A549 (cell line): ENCODE measurements at regions not wholly inside any gene's neighbourhood (a gene's known extent, or its start where the extent isn't known, plus 50 kb on each side); places are given as distances from the start of the nearest gene placed in this dataset.

ENCODE experiments used
- ATAC-seq, 2 experiments: fragments of 200-7000 bp in 1 of 2; fragments of >200 bp in 1 of 2; cut with Nextera tagmentation in 1 of 2; cut with Tn5 transposase in 1 of 2; 3 replicates each; pipeline versions ENCODE4 v1.8.0 to v1.9.1; 2018 to 2020; ENCODE audit warnings: mild to moderate bottlenecking in 1 of 2, moderate library complexity in 1 of 2
- CTCF ChIA-PET: fragments of 300-600 bp; sonication (Branson Sonifier 250); formaldehyde crosslinking; extraction: SDS; loops from one replicate; lab custom pipeline; 2021; ENCODE audit warnings: antibody characterized with exemption, inconsistent platforms; lab: Yijun Ruan, JAX
- POLR2A ChIA-PET: fragments of 350-600 bp; formaldehyde crosslinking; extraction: SDS; loops from one replicate; lab custom pipeline; 2021; ENCODE audit warnings: antibody characterized with exemption, inconsistent platforms; lab: Yijun Ruan, JAX
- DNase-seq, 2 experiments: peaks; one replicate each; pipeline versions ENCODE4 v3.0.0 to v3.0.0-alpha.2; 2011 to 2016; ENCODE audit warnings: low read depth in 1 of 2, low spot score in 1 of 2
- FAIRE-seq: peaks from 2 replicates; lab custom pipeline; 2011; peaks lifted over from hg19 to GRCh38; lab: Jason Lieb, UNC
- H3K27ac ChIP-seq, 2 experiments: fragments of >200 bp; sonication (Bioruptor Twin); formaldehyde crosslinking; 3 replicates each; pipeline ENCODE4 v1.5.1; 2016 to 2017
- H3K4me1 ChIP-seq: fragments of >200 bp; sonication (Bioruptor Twin); formaldehyde crosslinking; 3 replicates; pipeline ENCODE4 v1.6.1; 2016
- H3K4me2 ChIP-seq: fragments of >200 bp; sonication (Bioruptor Twin); formaldehyde crosslinking; 3 replicates; pipeline ENCODE4 v1.6.1; 2016
- H3K4me3 ChIP-seq: fragments of >200 bp; sonication (Bioruptor Twin); formaldehyde crosslinking; 3 replicates; pipeline ENCODE4 v1.5.1; 2016
- H3K9me3 ChIP-seq: fragments of >200 bp; sonication (Bioruptor Twin); formaldehyde crosslinking; 3 replicates; pipeline ENCODE4 v1.6.1; 2016
- BHLHE40 ChIP-seq: IDR thresholded peaks from 2 replicates; pipeline ENCODE4 v1.6.1; 2012; ENCODE audit warnings: low read depth, low read length, inconsistent platforms
- CEBPB ChIP-seq, 2 experiments: fragments of >200 bp in 1 of 2; sonication (Bioruptor Twin) in 1 of 2; formaldehyde crosslinking in 1 of 2; IDR thresholded peaks; 2 replicates each; pipeline ENCODE4 v1.6.1; 2012 to 2016
- CHD2 ChIP-seq: fragments of 150-350 bp; IDR thresholded peaks from 2 replicates; pipeline ENCODE4 v1.6.1; 2014; ENCODE audit warnings: low read length; ENCODE audit not compliant: partially characterized antibody
- ESRRA ChIP-seq: fragments of 150-350 bp; IDR thresholded peaks from 2 replicates; pipeline ENCODE4 v1.6.1; 2014; ENCODE audit warnings: mild to moderate bottlenecking, low read length, borderline replicate concordance
- FOSB ChIP-seq: fragments of 250-450 bp; sonication (Bioruptor Pico); IDR thresholded peaks from 2 replicates; pipeline ENCODE4 v1.5.0; 2020; ENCODE audit warnings: mild to moderate bottlenecking, moderate library complexity
- FOXS1 ChIP-seq: fragments of 250-450 bp; sonication (Bioruptor Pico); IDR thresholded peaks from 2 replicates; pipeline ENCODE4 v1.5.0; 2020; ENCODE audit warnings: mild to moderate bottlenecking, moderate library complexity
- HEYL ChIP-seq: fragments of 250-450 bp; sonication (Bioruptor Pico); IDR thresholded peaks from 2 replicates; pipeline ENCODE4 v1.8.0; 2021; ENCODE audit warnings: mild to moderate bottlenecking, moderate library complexity
- HOXA7 ChIP-seq: fragments of 250-450 bp; sonication (Bioruptor Pico); IDR thresholded peaks from 2 replicates; pipeline ENCODE4 v1.5.0; 2020; ENCODE audit warnings: mild to moderate bottlenecking, moderate library complexity
- HOXB13 ChIP-seq: fragments of 250-450 bp; sonication (Bioruptor Pico); IDR thresholded peaks from 2 replicates; pipeline ENCODE4 v1.5.0; 2020; ENCODE audit warnings: low read depth, mild to moderate bottlenecking, moderate library complexity
- HOXB5 ChIP-seq: fragments of 250-450 bp; sonication (Bioruptor Pico); IDR thresholded peaks from 2 replicates; pipeline ENCODE4 v1.5.0; 2020; ENCODE audit warnings: mild to moderate bottlenecking, moderate library complexity
- JUN ChIP-seq, 2 experiments: fragments of >200 bp; sonication (Bioruptor Twin); formaldehyde crosslinking; IDR thresholded peaks; 2 replicates in 1 of 2; 3 replicates in 1 of 2; pipeline ENCODE4 v1.6.1; 2016 to 2017
- KDM1A ChIP-seq: fragments of 200-600 bp; sonication (generic); IDR thresholded peaks from 2 replicates; pipeline ENCODE4 v1.6.1; 2016; ENCODE audit warnings: low read depth, mild to moderate bottlenecking
- POLR2A ChIP-seq: IDR thresholded peaks from 2 replicates; pipeline ENCODE4 v1.6.1; 2012; ENCODE audit warnings: mild to moderate bottlenecking, low read length
- POLR2AphosphoS2 ChIP-seq: conservative IDR thresholded peaks from 2 replicates; pipeline ENCODE4 v1.6.1; 2012; ENCODE audit warnings: low read length, improper control_type of control experiment, inconsistent platforms
- RCOR1 ChIP-seq: fragments of 150-350 bp; IDR thresholded peaks from 2 replicates; pipeline ENCODE4 v1.6.1; 2014; ENCODE audit warnings: antibody characterized with exemption, low read length, low read depth
- REST ChIP-seq: fragments of 200-600 bp; sonication (generic); IDR thresholded peaks from 2 replicates; pipeline ENCODE4 v1.6.1; 2016; ENCODE audit warnings: antibody characterized with exemption, mild to moderate bottlenecking, moderate library complexity
- RNF2 ChIP-seq: fragments of 200-600 bp; sonication (generic); IDR thresholded peaks from 2 replicates; pipeline ENCODE4 v1.6.1; 2016; ENCODE audit warnings: low read depth, mild to moderate bottlenecking, antibody characterized with exemption, moderate library complexity, borderline replicate concordance
- SMC3 ChIP-seq: fragments of >200 bp; sonication (Bioruptor Twin); formaldehyde crosslinking; IDR thresholded peaks from 3 replicates; pipeline ENCODE4 v1.6.1; 2018; ENCODE audit warnings: inconsistent platforms
- TP53 ChIP-seq: fragments of 250-450 bp; sonication (Bioruptor Pico); IDR thresholded peaks from 2 replicates; pipeline ENCODE4 v1.5.0; 2021; ENCODE audit warnings: mild to moderate bottlenecking, moderate library complexity
- USF2 ChIP-seq: fragments of 450-650 bp; IDR thresholded peaks from 2 replicates; pipeline ENCODE4 v1.6.1; 2014; ENCODE audit warnings: antibody characterized with exemption
- ZC3H11A ChIP-seq: fragments of 450-650 bp; IDR thresholded peaks from 2 replicates; pipeline ENCODE4 v1.6.1; 2014; ENCODE audit warnings: antibody characterized with exemption, mild to moderate bottlenecking
- WGBS: methylation state at CpG from one replicate; pipeline ENCODE4 v1.1.6; 2017; ENCODE audit errors: missing lambda C conversion rate; 5-methylcytosine and 5-hydroxymethylcytosine counted together
- TF ChIP-seq, protein P1 (sequence below): fragments of 250-450 bp; sonication (Bioruptor Pico); IDR thresholded peaks from 2 replicates; pipeline ENCODE4 v1.5.0; 2020; ENCODE audit warnings: low read depth, mild to moderate bottlenecking, moderate library complexity

DNA sequence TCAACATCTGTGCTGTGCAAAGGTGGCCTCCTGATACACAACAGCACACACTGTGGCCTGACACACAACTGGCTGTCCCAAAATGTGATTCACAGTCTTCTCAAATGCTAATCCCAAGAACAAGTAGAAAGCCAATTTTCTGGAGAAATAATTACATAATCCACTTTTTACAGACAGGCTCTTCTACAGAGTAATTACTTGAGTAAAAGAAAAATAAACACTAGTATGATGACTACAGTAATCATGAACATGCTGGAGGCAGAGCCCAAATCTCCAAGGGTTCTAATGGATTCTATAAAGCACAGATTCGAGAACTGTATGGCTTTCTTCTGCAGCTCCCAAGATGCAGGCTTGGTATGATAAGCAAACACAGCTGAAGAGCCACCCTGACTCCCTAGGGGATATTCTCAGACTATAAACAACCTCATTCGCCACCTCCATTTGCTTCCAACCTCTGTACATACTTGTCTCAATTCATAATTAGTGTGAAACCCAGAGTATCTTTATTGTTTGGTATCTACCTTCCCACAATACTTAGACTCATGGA, 81.9 kb downstream of the SIPA1L2 start:
- CTCF ChIA-PET = no interaction called here
- H3K4me3 ChIP-seq = no peak overlapping the region
- 87% methylated on average over 2 of the region's 2 CpGs for WGBS
- H3K4me1 ChIP-seq = no peaks in the 10 kb centered on the region
- FAIRE-seq (no peak), DNase-seq (no peak), ATAC-seq (no peak)
- H3K4me2 ChIP-seq = no peak overlapping the region
- H3K9me3 ChIP-seq = no peaks in the 10 kb centered on the region
- H3K27ac ChIP-seq = no peak overlapping the region
- TF ChIP-seq HEYL (CRISPR knock-in tag) (no peak), POLR2A (no peak), TP53 (CRISPR knock-in tag) (no peak), HOXA7 (CRISPR knock-in tag) (no peak), JUN (IDR thresholded peaks at IDR 0.05) (no peak), ZC3H11A (no peak), FOSB (CRISPR knock-in tag) (no peak), ESRRA (no peak), REST (no peak)
- POLR2A ChIA-PET = no interaction called here

DNA sequence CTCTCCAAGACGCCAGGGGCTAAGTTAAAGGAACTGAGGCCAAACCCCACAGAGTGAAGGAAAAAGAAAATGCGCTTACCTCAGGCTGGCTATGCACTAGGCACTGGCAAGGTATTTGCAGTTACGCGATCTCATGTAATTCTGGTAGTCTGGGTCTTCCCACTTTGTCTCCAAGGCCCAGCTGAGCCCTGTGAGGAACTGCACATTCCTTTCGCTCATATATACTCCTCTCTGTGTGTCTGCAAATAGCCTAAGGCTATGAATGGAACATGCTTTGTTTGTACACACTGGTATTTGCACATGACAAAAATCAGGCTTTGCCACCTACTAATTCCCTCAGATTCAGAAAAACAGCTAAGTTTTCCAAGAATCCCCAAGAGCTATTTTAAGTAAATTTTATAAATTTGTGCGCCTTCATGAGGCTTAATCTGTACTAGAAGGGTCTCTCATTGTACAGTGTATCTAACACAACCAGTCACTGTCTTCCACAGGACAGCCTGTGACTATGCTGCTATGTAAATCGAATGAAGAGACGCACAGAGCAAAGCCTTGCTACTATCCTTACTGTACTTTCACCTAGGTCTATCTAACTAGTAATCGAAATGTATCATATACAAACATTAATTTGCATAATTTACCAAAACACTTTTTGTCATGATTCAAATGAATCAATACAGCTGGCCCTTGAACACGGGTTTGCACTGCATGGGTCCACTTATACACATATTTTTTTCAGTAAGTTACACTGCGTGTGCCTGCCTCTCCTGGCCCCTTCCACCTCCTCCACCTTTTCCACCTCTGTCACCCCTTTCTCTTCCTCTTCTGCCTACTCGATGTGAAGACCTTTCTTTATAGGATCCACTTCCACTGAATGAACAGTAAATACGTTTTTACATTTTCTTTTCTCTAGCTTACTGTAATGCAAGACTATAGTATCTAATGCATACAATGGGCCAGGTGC, 87.0 kb downstream of the SIPA1L2 start:
- DNase-seq (no peak), ATAC-seq (no peak), FAIRE-seq (no peak)
- TF ChIP-seq HOXB5 (CRISPR knock-in tag) (no peak), CHD2 (no peak), SMC3 (no peak), RCOR1 (no peak), KDM1A (no peak), ESRRA (no peak), POLR2AphosphoS2 (no peak), CEBPB (IDR thresholded peaks at IDR 0.05) (no peak), USF2 (no peak), RNF2 (no peak), BHLHE40 (no peak), FOXS1 (no peak), HOXB13 (CRISPR knock-in tag) (no peak)
- TF ChIP-seq, protein P1, sequence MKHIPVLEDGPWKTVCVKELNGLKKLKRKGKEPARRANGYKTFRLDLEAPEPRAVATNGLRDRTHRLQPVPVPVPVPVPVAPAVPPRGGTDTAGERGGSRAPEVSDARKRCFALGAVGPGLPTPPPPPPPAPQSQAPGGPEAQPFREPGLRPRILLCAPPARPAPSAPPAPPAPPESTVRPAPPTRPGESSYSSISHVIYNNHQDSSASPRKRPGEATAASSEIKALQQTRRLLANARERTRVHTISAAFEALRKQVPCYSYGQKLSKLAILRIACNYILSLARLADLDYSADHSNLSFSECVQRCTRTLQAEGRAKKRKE (CRISPR knock-in tag) = no peak
- no peak overlapping the region for H3K4me3 ChIP-seq
- WGBS = 89% methylated on average over 13 of the region's 13 CpGs
- CTCF ChIA-PET = interaction anchor here (0.7 to 1.1 kb wide), 2 partner anchors 20 to 1591 kb away, joined by 3 read pairs; no protein-coding TSS in a partner anchor
- no peak overlapping the region for H3K4me2 ChIP-seq
- H3K4me1 ChIP-seq = peaks cover 17% of the 10 kb centered on the region
- POLR2A ChIA-PET = no interaction called here
- H3K9me3 ChIP-seq = no peaks in the 10 kb centered on the region
- no peak overlapping the region for H3K27ac ChIP-seq
